ENCODE measurements at regions not wholly inside any gene's neighbourhood (a gene's known extent, or its start where the extent isn't known, plus 50 kb on each side); places are given as distances from the start of the nearest gene placed in this dataset.

DNA sequence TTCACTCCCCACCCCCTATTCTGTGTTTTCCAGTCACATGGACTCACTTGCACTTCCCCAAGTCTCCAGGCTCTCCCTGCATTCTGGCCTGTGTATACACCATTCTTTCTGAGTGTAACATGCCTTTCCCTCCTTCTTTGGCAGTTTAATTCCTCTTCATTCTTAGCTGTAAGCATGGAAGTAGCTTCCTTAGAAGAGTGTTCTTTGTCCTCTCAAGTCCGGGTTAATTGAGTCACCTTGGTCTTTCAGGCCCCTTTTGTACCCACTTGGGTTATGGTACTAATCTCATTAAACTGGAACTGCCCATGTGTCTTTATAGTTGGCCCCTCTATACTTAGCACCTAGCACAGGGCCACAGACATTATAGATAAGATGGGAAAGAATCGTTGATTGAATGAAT lies 525.3 kb upstream of the ADGRL4 start:
- TF ChIP-seq, protein P1, sequence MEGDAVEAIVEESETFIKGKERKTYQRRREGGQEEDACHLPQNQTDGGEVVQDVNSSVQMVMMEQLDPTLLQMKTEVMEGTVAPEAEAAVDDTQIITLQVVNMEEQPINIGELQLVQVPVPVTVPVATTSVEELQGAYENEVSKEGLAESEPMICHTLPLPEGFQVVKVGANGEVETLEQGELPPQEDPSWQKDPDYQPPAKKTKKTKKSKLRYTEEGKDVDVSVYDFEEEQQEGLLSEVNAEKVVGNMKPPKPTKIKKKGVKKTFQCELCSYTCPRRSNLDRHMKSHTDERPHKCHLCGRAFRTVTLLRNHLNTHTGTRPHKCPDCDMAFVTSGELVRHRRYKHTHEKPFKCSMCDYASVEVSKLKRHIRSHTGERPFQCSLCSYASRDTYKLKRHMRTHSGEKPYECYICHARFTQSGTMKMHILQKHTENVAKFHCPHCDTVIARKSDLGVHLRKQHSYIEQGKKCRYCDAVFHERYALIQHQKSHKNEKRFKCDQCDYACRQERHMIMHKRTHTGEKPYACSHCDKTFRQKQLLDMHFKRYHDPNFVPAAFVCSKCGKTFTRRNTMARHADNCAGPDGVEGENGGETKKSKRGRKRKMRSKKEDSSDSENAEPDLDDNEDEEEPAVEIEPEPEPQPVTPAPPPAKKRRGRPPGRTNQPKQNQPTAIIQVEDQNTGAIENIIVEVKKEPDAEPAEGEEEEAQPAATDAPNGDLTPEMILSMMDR (conservative IDR thresholded peaks at IDR 0.05; ENCODE audit: low read depth, low read length) = no peak
- TF ChIP-seq EZH2 (IDR thresholded peaks at IDR 0.05; ENCODE audit: borderline replicate concordance, low read depth, low read length, poor library complexity, severe bottlenecking) = no peak

Data from A673 (cell line).